ENCODE measurements at regions not wholly inside any gene's neighbourhood (a gene's known extent, or its start where the extent isn't known, plus 50 kb on each side); places are given as distances from the start of the nearest gene placed in this dataset.

DNA sequence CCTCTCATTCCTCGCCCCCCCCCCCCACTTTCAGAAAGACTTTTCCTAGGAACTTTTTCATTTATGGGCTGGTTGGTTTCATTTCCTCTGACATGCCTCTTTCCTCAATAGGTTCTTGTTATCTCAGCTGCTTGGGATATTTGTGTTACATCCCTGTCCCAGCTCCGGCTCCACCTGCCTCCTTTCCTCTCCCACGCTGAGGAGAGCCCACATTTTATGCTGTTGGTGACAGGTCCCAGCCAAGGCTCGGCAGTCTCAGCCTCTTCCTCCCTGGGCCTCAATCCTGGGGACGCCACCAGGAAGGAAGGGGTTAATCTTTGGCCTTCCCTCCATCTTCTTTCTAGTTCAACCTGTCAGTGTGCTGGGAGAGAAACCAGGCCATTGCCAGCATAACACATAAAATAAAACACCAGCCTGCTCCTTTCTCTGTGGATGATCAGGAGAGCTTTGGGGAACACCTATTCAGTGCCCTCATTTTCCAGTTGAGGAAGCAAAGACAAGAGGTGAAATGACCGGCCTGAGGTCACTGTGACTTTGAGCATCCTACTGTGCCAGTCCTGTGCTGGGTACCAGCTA, 216.9 kb upstream of the TNP1 start:
- Histone ChIP-seq H3K27ac (no peak overlapping the region), H3K4me3 (no peak overlapping the region), H3K36me3 (no peaks in the 10 kb centered on the region), H3K4me1 (replicated peaks) (no peaks in the 10 kb centered on the region), H3K9me3 (no peaks in the 10 kb centered on the region), H3K27me3 (replicated peaks; ENCODE audit: insufficient read depth) (no peaks in the 10 kb centered on the region)
- DNase-seq (ENCODE audit: low spot score), result no peak
- WGBS, result 97% methylated on average over 6 of the region's 6 CpGs
- intact Hi-C loops (cut with DNase I), result no loop called here
- TF ChIP-seq POLR2A (IDR thresholded peaks at IDR 0.05) (no peak), POLR2AphosphoS5 (IDR thresholded peaks at IDR 0.05) (no peak)
- TF ChIP-seq, protein P1, sequence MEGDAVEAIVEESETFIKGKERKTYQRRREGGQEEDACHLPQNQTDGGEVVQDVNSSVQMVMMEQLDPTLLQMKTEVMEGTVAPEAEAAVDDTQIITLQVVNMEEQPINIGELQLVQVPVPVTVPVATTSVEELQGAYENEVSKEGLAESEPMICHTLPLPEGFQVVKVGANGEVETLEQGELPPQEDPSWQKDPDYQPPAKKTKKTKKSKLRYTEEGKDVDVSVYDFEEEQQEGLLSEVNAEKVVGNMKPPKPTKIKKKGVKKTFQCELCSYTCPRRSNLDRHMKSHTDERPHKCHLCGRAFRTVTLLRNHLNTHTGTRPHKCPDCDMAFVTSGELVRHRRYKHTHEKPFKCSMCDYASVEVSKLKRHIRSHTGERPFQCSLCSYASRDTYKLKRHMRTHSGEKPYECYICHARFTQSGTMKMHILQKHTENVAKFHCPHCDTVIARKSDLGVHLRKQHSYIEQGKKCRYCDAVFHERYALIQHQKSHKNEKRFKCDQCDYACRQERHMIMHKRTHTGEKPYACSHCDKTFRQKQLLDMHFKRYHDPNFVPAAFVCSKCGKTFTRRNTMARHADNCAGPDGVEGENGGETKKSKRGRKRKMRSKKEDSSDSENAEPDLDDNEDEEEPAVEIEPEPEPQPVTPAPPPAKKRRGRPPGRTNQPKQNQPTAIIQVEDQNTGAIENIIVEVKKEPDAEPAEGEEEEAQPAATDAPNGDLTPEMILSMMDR (IDR thresholded peaks at IDR 0.05), result no peak

DNA sequence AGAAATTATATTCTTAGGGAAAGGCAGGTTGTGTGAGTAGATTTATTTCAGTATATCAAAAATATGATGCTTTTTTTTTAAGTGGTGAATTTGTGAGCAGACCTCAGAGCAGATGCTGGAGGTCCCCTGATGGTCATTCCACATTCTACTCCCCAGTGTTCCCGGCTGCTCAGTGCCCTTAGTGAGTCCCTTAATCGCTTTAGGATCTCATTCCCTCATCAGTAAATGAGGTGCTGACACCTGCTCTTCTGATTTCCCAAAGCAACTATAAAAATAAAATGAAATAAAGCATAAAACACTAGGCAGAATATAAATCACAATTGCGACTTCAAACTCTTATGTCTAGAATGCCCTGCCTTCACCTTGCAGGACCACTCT, 216.2 kb upstream of the TNP1 start:
- no peak for DNase-seq (ENCODE audit: low spot score)
- Histone ChIP-seq H3K27ac (no peak overlapping the region), H3K4me3 (no peak overlapping the region), H3K9me3 (no peaks in the 10 kb centered on the region), H3K27me3 (replicated peaks; ENCODE audit: insufficient read depth) (no peaks in the 10 kb centered on the region), H3K4me1 (replicated peaks) (no peaks in the 10 kb centered on the region), H3K36me3 (no peaks in the 10 kb centered on the region)
- intact Hi-C loops (cut with DNase I), result no loop called here
- WGBS, result 92% methylated on average over 3 of the region's 3 CpGs
- TF ChIP-seq, protein P1 (IDR thresholded peaks at IDR 0.05), result no peak
- TF ChIP-seq POLR2AphosphoS5 (IDR thresholded peaks at IDR 0.05) (no peak), POLR2A (IDR thresholded peaks at IDR 0.05) (no peak)

DNA sequence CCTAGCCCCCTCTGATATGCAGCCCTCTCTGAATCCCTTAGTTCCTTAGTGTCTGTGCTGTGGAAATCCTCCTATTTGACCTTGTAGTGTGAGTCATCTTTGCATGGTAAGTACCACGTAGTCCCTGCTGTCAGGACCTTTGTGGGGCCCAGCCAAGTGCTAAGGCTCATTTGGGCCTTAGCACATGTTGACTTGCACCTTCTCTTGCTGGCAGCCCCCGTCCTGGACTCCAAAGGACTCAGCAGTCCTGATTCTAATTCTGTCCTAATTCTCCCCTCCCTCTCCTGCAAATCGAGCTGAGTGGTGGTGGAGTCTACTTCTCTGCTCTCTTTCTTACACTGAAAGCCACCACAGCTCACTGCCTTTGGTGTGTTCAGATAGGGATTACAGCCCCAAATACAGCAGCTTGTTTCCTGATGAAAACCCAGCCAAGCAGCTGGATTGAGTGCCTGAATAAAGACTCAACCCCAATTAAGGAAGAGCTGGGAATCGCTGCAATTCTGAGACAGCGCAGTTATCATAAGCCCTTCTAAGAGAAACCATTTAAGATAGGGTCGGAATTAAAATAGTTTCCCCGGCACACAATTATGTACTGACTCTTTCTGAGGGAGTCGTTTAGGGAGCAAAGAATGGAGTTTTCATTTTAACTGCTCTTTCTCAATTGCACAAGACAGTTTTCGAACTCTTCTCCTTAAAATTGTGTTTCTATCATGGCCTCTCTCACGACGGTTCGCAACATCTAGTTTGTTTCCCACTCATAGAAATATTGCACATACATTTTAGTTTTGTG, 215.6 kb upstream of the TNP1 start:
- DNase-seq (ENCODE audit: low spot score), result no peak

DNA sequence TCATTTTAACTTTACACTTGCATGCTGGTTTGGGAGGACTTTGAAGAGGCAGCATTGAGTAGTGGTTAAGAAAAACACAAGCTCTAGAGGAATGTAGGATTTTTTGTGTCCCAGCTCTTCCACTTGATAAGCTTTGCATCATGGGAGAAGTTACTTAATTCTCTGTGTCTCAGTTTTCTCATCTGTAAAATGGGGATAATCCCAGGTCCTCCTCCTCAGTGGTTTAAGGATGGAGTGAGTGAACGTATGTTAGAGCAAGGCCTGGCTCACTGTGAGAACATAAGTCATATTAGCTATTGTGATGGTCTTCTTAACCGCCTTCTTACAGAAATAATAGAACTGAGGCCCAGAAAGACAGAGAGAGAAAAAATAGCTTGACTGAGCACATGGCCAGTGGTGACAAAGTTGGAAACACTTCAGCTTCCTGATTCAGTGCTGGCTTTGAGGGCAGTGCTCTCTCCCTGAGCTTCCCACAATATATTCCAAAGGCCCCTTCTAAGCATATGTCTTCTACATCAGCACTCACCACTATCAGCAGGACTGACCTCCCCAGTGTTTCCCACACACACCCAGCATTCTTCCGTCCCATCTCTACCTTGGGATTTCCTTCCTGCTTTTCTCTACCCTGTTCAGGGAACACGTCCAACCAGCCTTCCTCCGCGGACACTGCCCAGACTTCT, 214.9 kb upstream of the TNP1 start:
- no peak for TF ChIP-seq POLR2A (IDR thresholded peaks at IDR 0.05)
- TF ChIP-seq, protein P1 (IDR thresholded peaks at IDR 0.05), result no peak
- TF ChIP-seq POLR2AphosphoS5 (IDR thresholded peaks at IDR 0.05), result no peak
- Histone ChIP-seq H3K4me3 (no peak overlapping the region), H3K36me3 (no peaks in the 10 kb centered on the region), H3K4me1 (replicated peaks) (no peaks in the 10 kb centered on the region), H3K27ac (no peak overlapping the region), H3K27me3 (replicated peaks; ENCODE audit: insufficient read depth) (no peaks in the 10 kb centered on the region), H3K9me3 (no peaks in the 10 kb centered on the region)
- DNase-seq (ENCODE audit: low spot score), result no peak
- 91% methylated on average over 6 of the region's 6 CpGs for WGBS
- intact Hi-C loops (cut with DNase I), result no loop called here

More for the DNA sequence above, 215.6 kb upstream of the TNP1 start:
- intact Hi-C loops (cut with DNase I), result no loop called here
- Histone ChIP-seq H3K36me3 (no peaks in the 10 kb centered on the region), H3K9me3 (no peaks in the 10 kb centered on the region), H3K4me1 (replicated peaks) (no peaks in the 10 kb centered on the region), H3K27ac (no peak overlapping the region), H3K27me3 (replicated peaks; ENCODE audit: insufficient read depth) (no peaks in the 10 kb centered on the region), H3K4me3 (no peak overlapping the region)
- WGBS, result 79% methylated on average over 12 of the region's 12 CpGs
- TF ChIP-seq POLR2AphosphoS5 (IDR thresholded peaks at IDR 0.05), result no peak
- no peak for TF ChIP-seq POLR2A (IDR thresholded peaks at IDR 0.05)
- TF ChIP-seq, protein P1 (IDR thresholded peaks at IDR 0.05), result no peak

Data from prostate gland (tissue), 2 donors.